Activated CD4-positive, alpha-beta memory T cell treated with anti-CD3 and anti-CD28 coated beads, Interleukin-2, amount 10 ng/mL, durations not matched to agents 7 days and 5 days (primary cell): ENCODE measurements at regions not wholly inside any gene's neighbourhood (a gene's known extent, or its start where the extent isn't known, plus 50 kb on each side); places are given as distances from the start of the nearest gene placed in this dataset.

Source experiments
- CTCF ChIA-PET: fragments of 350-600 bp; sonication (Branson Sonifier 250); formaldehyde crosslinking; loops from one replicate; lab custom pipeline; 2021; ENCODE audit warnings: antibody characterized with exemption, inconsistent platforms; lab: Charles Lee
- POLR2A ChIA-PET: fragments of 350-600 bp; sonication (Branson Sonifier 250); formaldehyde crosslinking; loops from one replicate; lab custom pipeline; 2021; ENCODE audit warnings: antibody characterized with exemption; lab: Charles Lee
- DNase-seq: peaks from one replicate; pipeline ENCODE4 v3.0.0-alpha.2; 2020
- H3K27ac Mint-ChIP-seq: one replicate; pipeline ENCODE4 v1.8.0; 2021; ENCODE audit warnings: mild to moderate bottlenecking, mixed read lengths
- H3K27me3 Mint-ChIP-seq: one replicate; pipeline ENCODE4 v1.8.0; 2021; ENCODE audit warnings: mixed read lengths
- H3K36me3 Mint-ChIP-seq: one replicate; pipeline ENCODE4 v1.8.0; 2021; ENCODE audit warnings: low read depth, mixed read lengths
- H3K4me1 Mint-ChIP-seq: one replicate; pipeline ENCODE4 v1.8.0; 2021; ENCODE audit warnings: mixed read lengths
- H3K4me3 Mint-ChIP-seq: one replicate; pipeline ENCODE4 v1.8.0; 2021; ENCODE audit warnings: mild to moderate bottlenecking, mixed read lengths
- H3K9me3 Mint-ChIP-seq: one replicate; pipeline ENCODE4 v1.8.0; 2021; ENCODE audit warnings: mixed read lengths

DNA sequence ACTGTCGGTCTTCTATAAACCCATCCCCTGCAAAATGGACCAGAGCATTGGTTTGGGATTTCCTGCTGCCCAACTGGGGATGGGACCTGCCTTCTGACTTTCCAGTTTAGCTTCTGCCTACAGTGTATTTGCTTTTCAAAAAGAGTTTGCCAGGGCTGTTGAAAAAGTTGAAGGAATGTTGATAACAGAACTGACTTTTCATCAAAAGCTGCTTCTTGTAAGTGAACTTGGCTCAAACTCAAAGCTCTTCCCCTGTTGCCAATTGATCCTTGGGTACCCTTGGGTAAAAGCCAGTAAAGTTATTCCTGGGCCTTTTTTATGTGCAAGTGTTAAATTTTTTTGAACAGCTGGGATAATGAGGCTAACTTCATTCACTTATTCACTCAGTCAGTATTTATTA lies 142.9 kb upstream of the SLC30A5 start:
- no peak overlapping the region for H3K4me3 Mint-ChIP-seq
- peaks cover 4% of the 10 kb centered on the region for H3K27me3 Mint-ChIP-seq
- CTCF ChIA-PET = no interaction called here
- H3K9me3 Mint-ChIP-seq = no peaks in the 10 kb centered on the region
- no peak overlapping the region for H3K27ac Mint-ChIP-seq
- POLR2A ChIA-PET = interaction anchor here (0.9 kb wide), 1 partner anchor 17 kb away, joined by 3 read pairs; no protein-coding TSS in a partner anchor
- no peaks in the 10 kb centered on the region for H3K36me3 Mint-ChIP-seq
- DNase-seq = no peak
- no peaks in the 10 kb centered on the region for H3K4me1 Mint-ChIP-seq

DNA sequence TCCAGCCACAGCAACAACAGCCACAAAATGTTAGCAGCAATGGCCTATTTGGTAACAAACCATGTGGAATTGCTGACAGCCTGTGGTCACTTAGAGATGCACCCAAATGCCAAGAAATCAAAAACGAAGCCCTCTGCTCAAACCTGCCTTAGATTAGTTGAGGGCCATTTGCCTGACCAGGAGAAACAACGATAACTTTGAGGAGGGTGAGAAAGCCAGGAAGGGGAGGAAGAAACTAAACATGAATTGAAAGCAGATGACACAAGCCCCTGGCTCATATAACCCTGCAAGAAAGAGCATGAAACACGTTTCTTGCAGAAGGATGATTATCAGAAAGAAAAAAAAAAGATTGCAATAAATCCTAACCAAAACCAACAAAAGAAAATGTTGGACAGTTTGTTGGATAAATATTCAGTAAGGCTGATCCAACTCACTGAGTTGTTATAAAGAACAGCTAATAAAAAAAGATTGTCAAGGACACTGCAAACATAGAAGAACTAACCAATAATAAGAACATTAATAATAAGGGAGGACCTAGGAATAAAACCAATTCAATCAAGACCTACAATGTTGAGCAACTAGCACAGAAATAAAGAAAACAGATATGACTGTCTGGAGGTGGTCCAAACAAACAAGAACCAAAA lies 140.5 kb upstream of the SLC30A5 start:
- Mint-ChIP-seq H3K36me3 (no peaks in the 10 kb centered on the region), H3K4me1 (no peaks in the 10 kb centered on the region), H3K9me3 (no peaks in the 10 kb centered on the region), H3K27me3 (peaks cover 2% of the 10 kb centered on the region), H3K27ac (no peak overlapping the region), H3K4me3 (no peak overlapping the region)
- ChIA-PET CTCF (no interaction called here), POLR2A (no interaction called here)
- DNase-seq = no peak

DNA sequence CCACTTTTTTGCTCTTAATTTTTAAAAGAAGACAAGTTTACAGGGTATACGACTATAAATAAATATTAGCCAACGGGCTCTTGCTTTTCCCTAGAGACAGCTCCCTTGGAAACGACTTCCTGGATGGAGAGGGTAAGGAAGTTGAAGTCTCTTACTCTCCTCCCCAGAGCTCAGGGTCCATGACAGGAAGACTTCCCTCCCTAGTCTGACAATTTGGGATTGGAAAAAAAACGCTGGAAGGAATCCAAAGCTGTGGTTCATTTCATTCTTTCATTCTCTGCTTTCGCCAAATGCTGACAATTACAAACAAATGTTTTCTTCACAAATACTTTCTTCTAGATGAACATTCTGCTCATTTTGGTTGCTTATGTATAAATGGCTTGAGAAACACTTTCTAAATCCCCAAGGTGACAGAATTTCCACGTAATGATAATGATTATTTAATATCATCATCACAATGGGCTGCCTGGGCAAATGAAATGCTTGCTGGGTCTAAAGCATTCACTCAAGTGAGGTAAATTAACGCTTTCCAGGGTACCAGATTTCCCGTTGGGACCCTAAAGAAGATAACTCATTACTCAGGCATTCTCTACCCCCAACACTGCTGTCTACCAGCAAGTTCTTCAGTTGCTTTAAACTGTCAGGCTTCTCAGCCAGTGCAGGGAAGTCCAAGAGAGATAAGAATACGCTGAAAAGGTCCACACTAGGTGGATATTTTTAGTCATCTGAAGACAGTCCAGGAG lies 139.8 kb upstream of the SLC30A5 start:
- Mint-ChIP-seq H3K27me3 (peaks cover 2% of the 10 kb centered on the region), H3K4me3 (no peak overlapping the region), H3K36me3 (no peaks in the 10 kb centered on the region), H3K9me3 (no peaks in the 10 kb centered on the region), H3K4me1 (no peaks in the 10 kb centered on the region), H3K27ac (no peak overlapping the region)
- no peak for DNase-seq
- POLR2A ChIA-PET = no interaction called here
- CTCF ChIA-PET = no interaction called here

DNA sequence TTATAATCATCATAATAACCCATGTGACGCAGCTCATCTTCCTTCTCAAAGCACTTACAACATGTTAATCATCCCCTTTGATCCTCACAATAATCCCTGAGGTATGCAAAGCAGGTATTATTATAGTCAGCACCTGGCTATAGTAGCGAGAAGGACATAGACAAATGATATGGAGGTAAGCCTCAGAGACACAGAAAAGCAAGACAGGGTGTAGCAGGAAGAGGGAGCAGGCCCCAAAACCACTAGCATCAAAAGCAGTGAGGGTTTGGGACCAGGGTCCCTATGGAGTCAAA lies 139.2 kb upstream of the SLC30A5 start:
- Mint-ChIP-seq H3K9me3 (no peaks in the 10 kb centered on the region), H3K4me3 (no peak overlapping the region), H3K4me1 (no peaks in the 10 kb centered on the region), H3K36me3 (no peaks in the 10 kb centered on the region), H3K27me3 (peaks cover 2% of the 10 kb centered on the region), H3K27ac (no peak overlapping the region)
- POLR2A ChIA-PET = no interaction called here
- no peak for DNase-seq
- CTCF ChIA-PET = no interaction called here

DNA sequence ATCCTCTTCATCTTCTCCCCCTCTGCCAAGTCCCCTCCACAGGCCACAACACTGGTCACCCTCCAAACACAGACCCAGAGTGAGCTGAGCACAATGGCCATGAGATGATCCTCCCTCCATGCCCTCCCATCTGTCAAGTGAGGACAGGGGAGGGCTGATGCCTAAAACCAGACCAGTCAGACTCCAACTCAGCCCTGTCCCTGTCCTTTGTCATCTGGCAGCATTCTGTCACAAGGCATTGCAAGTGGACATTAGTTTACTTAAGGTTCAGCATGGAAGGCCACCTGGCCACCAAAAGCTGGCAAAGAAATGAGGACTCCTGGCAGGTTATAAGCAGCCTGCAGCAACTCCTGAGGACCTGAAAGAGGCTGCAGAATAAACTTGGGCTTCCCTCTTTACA lies 136.2 kb upstream of the SLC30A5 start:
- peaks cover 2% of the 10 kb centered on the region for H3K27me3 Mint-ChIP-seq
- ChIA-PET CTCF (no interaction called here), POLR2A (no interaction called here)
- H3K9me3 Mint-ChIP-seq = no peaks in the 10 kb centered on the region
- no peaks in the 10 kb centered on the region for H3K36me3 Mint-ChIP-seq
- no peak for DNase-seq
- H3K4me1 Mint-ChIP-seq = no peaks in the 10 kb centered on the region
- no peak overlapping the region for H3K27ac Mint-ChIP-seq
- no peak overlapping the region for H3K4me3 Mint-ChIP-seq

DNA sequence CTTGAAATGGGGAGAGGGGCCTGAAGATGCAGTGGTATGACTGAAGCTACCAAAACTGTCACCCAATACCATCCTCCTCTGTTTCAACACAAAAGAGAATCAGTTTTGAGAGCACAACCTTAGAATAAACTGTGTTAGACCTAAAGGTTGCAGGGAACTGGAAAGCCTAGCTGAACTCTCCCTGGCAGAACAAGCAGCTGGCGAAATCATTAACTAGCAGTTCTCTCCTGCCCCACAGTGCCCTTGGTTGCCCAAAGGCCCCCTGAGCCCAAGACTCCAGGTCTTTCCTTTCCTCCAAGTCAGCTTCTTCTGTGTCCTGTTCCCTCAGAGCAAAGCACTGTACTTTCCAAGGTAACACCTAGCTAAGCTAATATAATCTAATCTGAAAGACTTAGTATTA lies 135.4 kb upstream of the SLC30A5 start:
- no peaks in the 10 kb centered on the region for H3K9me3 Mint-ChIP-seq
- no peaks in the 10 kb centered on the region for H3K4me1 Mint-ChIP-seq
- no peak overlapping the region for H3K4me3 Mint-ChIP-seq
- ChIA-PET CTCF (no interaction called here), POLR2A (no interaction called here)
- H3K36me3 Mint-ChIP-seq = no peaks in the 10 kb centered on the region
- H3K27ac Mint-ChIP-seq = no peak overlapping the region
- peaks cover 2% of the 10 kb centered on the region for H3K27me3 Mint-ChIP-seq
- no peak for DNase-seq

DNA sequence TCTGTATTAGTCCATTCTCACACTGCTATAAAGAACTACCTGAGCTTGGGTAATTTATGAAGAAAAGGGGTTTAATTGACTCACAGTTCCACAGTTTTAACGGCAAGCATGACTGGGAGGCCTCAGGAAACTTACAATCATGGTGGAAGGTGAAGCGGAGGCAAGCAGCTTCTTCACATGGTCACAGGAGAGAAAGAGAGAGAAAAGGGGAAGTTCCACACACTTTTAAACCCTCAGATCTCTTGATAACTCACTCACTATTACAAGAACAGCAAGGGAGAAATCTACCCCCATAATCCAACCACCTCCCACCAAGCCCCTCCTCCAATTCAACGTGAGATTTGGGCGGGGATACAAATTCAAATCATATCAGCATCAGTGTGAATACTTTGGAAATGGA lies 133.4 kb upstream of the SLC30A5 start:
- Mint-ChIP-seq H3K4me3 (no peak overlapping the region), H3K27ac (no peak overlapping the region), H3K4me1 (no peaks in the 10 kb centered on the region), H3K9me3 (no peaks in the 10 kb centered on the region), H3K27me3 (peaks cover 2% of the 10 kb centered on the region), H3K36me3 (no peaks in the 10 kb centered on the region)
- ChIA-PET POLR2A (no interaction called here), CTCF (no interaction called here)
- DNase-seq = no peak

DNA sequence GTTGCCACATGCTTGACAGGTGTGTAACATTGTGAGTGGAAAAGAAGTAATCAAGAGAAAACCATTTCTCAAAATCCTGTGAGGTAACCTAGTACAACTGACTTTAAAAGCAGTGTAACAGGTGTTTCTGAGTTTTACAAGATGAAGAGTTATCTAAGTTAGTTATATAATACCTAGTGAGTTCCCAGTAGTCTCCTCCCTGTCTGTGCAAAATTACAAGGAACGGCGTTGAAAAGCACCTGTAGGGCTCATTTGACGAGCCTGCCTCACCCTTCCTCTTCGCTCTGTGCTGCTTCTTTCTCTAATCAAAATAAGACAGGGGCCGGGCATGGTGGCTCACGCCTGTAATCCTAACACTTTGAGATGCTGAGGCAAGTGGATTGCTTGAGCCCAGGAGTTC lies 132.9 kb upstream of the SLC30A5 start:
- H3K36me3 Mint-ChIP-seq = no peaks in the 10 kb centered on the region
- ChIA-PET CTCF (no interaction called here), POLR2A (no interaction called here)
- H3K4me3 Mint-ChIP-seq = no peak overlapping the region
- no peaks in the 10 kb centered on the region for H3K4me1 Mint-ChIP-seq
- H3K9me3 Mint-ChIP-seq = no peaks in the 10 kb centered on the region
- no peak for DNase-seq
- H3K27me3 Mint-ChIP-seq = peaks cover 2% of the 10 kb centered on the region
- no peak overlapping the region for H3K27ac Mint-ChIP-seq

DNA sequence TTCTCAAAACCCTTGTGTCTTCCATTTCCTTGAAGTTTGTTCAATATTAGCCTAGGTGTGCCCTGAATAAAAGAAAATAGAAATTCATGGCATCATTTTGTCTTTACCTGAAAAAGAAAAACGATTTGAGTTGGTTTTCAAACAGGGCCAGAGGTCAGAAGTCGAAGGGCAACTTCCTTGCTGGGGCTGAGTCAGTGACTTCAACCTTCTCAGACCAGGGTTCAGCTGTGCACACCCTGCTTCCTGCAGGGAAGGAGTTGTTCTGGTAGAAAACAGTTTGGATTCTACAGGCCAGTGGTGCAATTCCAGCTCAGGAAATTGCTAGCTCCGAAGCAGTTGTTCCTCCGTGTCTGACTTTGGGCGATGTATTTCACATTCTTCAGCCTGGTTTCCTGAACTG lies 132.1 kb upstream of the SLC30A5 start:
- ChIA-PET CTCF (no interaction called here), POLR2A (no interaction called here)
- Mint-ChIP-seq H3K27ac (no peak overlapping the region), H3K4me3 (no peak overlapping the region), H3K27me3 (peaks cover 2% of the 10 kb centered on the region), H3K4me1 (no peaks in the 10 kb centered on the region), H3K36me3 (no peaks in the 10 kb centered on the region), H3K9me3 (no peaks in the 10 kb centered on the region)
- DNase-seq = no peak

DNA sequence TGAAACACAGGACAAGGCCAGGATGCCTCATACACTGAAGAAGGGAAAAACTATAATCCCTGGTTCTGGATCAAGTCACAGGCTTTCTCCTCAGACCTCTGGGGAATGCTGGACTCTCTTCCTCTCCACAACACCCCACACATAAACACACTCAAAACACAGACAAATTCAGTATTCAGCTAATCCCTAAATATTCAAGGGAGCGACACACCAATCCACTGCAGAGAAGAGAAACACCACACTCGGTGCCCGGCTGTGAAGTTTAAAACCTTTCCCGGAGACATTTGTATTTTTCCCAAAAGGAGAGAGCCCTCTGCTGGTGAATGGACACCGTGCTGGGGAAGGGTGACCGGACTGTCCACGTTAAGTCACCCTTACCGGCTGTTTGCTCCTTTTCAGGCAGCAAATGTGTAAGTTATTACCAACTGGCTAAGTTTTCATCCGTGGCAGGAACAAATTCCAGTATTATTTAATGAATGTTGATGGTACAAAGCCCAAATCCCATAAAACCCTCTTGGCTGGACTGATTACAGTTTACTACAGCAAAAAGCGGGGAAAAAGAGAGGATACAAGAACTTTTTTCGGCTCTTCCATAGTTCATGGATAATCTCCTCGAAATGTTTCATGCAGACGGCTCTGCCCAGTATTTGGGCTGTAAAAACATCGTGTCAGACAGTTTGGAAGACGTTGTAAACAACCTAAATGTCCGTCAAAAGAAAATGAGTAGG lies 130.9 kb upstream of the SLC30A5 start:
- H3K4me1 Mint-ChIP-seq = no peaks in the 10 kb centered on the region
- H3K9me3 Mint-ChIP-seq = no peaks in the 10 kb centered on the region
- no peak overlapping the region for H3K27ac Mint-ChIP-seq
- POLR2A ChIA-PET = no interaction called here
- DNase-seq = no peak
- no peaks in the 10 kb centered on the region for H3K36me3 Mint-ChIP-seq
- no peak overlapping the region for H3K4me3 Mint-ChIP-seq
- CTCF ChIA-PET = interaction anchor here (0.7 kb wide), 2 partner anchors 10 to 20 kb away, joined by 3 to 4 read pairs; no protein-coding TSS in a partner anchor
- H3K27me3 Mint-ChIP-seq = no peaks in the 10 kb centered on the region

DNA sequence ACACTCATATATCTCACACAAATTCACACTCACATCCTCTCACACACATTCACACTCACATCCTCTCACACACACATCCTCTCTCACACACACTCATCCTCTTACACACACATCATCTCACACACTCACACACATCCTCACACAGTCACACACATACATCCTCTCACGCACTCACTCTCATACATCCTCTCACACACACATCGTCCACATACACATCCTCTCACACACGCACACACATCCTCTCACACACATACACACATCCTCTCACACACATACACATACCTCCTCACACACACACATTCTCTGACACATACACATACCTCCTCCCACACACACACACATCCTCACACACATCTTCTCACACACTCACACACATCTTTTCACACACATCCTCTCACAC lies 129.1 kb upstream of the SLC30A5 start:
- POLR2A ChIA-PET = no interaction called here
- no peaks in the 10 kb centered on the region for H3K4me1 Mint-ChIP-seq
- DNase-seq = no peak
- no peak overlapping the region for H3K27ac Mint-ChIP-seq
- H3K4me3 Mint-ChIP-seq = no peak overlapping the region
- no peaks in the 10 kb centered on the region for H3K27me3 Mint-ChIP-seq
- CTCF ChIA-PET = no interaction called here
- no peaks in the 10 kb centered on the region for H3K36me3 Mint-ChIP-seq
- H3K9me3 Mint-ChIP-seq = no peaks in the 10 kb centered on the region

DNA sequence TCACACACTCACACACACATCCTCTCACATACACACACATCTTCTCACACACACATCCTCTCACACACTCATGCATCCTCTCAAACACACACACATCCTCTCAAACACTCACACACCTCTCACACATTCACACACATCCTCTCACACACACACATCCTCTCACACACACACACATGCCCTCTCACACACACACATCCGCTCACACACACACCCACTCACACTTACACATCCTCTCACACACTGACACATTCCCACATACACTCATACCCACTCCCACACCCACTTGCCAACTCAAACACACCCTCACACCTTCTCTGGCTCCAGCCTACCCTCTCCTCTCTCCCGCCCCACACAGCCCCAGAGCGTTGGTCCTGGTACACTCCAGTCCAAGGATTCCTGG lies 127.9 kb upstream of the SLC30A5 start:
- no peak for DNase-seq
- Mint-ChIP-seq H3K4me1 (no peaks in the 10 kb centered on the region), H3K36me3 (no peaks in the 10 kb centered on the region), H3K4me3 (no peak overlapping the region), H3K27me3 (no peaks in the 10 kb centered on the region), H3K27ac (no peak overlapping the region), H3K9me3 (no peaks in the 10 kb centered on the region)
- ChIA-PET CTCF (no interaction called here), POLR2A (no interaction called here)

DNA sequence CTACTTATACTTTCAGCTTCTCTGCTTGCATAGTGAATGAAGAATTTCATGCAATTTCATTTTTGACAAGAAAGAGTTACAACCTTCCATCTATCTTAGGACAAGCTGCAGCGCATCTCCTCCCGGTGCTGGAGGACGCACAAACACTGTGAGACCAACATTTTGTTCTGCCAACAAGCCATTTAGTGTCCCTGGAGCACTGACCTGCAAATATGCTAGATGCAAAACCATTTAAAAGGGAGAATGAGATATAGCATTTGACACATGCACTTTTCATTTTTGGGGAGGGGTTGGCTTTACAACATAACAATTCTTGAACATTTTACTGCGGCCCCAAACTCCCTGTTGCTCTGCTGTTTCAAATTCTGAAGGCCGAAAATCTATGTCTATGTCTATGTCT lies 127.2 kb upstream of the SLC30A5 start:
- DNase-seq = no peak
- H3K4me3 Mint-ChIP-seq = no peak overlapping the region
- no peak overlapping the region for H3K27ac Mint-ChIP-seq
- no peaks in the 10 kb centered on the region for H3K4me1 Mint-ChIP-seq
- POLR2A ChIA-PET = no interaction called here
- CTCF ChIA-PET = no interaction called here
- H3K9me3 Mint-ChIP-seq = no peaks in the 10 kb centered on the region
- H3K36me3 Mint-ChIP-seq = no peaks in the 10 kb centered on the region
- H3K27me3 Mint-ChIP-seq = peaks cover 3% of the 10 kb centered on the region

DNA sequence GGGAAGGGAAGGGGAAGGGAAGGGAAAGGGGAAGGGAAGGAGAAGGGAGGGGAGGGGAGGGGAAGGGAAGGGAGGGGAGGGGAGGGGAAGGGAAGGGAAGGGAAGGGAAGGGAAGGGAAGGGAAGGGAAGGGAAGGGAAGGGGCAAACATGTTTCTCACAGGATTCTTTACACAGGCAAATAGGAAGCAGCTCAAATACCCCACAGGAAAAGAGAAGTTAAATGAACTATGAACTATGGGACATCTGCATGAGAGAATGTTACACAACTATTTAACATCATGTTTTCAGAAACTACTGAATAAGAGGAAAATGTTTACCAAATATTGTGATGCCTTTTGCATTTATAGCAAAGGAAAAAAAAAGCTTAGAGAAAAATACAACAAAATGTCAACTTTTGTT lies 125.4 kb upstream of the SLC30A5 start:
- POLR2A ChIA-PET = no interaction called here
- Mint-ChIP-seq H3K4me3 (no peak overlapping the region), H3K36me3 (no peaks in the 10 kb centered on the region), H3K27ac (no peak overlapping the region), H3K4me1 (no peaks in the 10 kb centered on the region), H3K27me3 (peaks cover 4% of the 10 kb centered on the region), H3K9me3 (no peaks in the 10 kb centered on the region)
- CTCF ChIA-PET = no interaction called here
- DNase-seq = no peak
